OCI-LY1 (cell line): ENCODE measurements at regions not wholly inside any gene's neighbourhood (a gene's known extent, or its start where the extent isn't known, plus 50 kb on each side); places are given as distances from the start of the nearest gene placed in this dataset.

Source experiments
- H2AFZ ChIP-seq: fragments of 200-600 bp; sonication (generic), shearing (Covaris generic); 2 replicates; pipeline ENCODE4 v1.6.0; 2014; ENCODE audit warnings: antibody characterized with exemption, mild to moderate bottlenecking, low read length
- H3F3A ChIP-seq: fragments of 200-600 bp; sonication (generic), shearing (Covaris generic); 2 replicates; pipeline ENCODE4 v1.6.0; 2014; ENCODE audit warnings: mild to moderate bottlenecking, antibody characterized with exemption, low read length, moderate library complexity; ENCODE audit not compliant: insufficient read depth
- H3K27ac ChIP-seq: fragments of 200-600 bp; sonication (generic); 2 replicates; pipeline ENCODE4 v1.5.1; 2014; ENCODE audit warnings: low read length, mixed run types, mild to moderate bottlenecking, low read depth; ENCODE audit not compliant: poor library complexity, severe bottlenecking
- H3K27me3 ChIP-seq: fragments of 200-600 bp; sonication (generic); 2 replicates; pipeline ENCODE4 v1.6.0; 2014; ENCODE audit warnings: antibody characterized with exemption, mild to moderate bottlenecking, low read length, moderate library complexity; ENCODE audit not compliant: insufficient read depth
- H3K36me3 ChIP-seq: fragments of 200-600 bp; sonication (generic); 2 replicates; pipeline ENCODE4 v1.6.1; 2014; ENCODE audit warnings: mild to moderate bottlenecking, antibody characterized with exemption, low read length, moderate library complexity, mixed read lengths; ENCODE audit not compliant: insufficient read depth
- H3K4me1 ChIP-seq: fragments of 200-600 bp; sonication (generic); 2 replicates; pipeline ENCODE4 v1.5.1; 2014; ENCODE audit warnings: mild to moderate bottlenecking, low read length, moderate library complexity; ENCODE audit not compliant: insufficient read depth, severe bottlenecking
- H3K4me2 ChIP-seq: fragments of 200-600 bp; sonication (generic), shearing (Covaris generic); 2 replicates; pipeline ENCODE4 v1.6.1; 2014; ENCODE audit warnings: low read length
- H3K4me3 ChIP-seq: fragments of 200-600 bp; sonication (generic); 2 replicates; pipeline ENCODE4 v1.5.1; 2014; ENCODE audit warnings: low read length, low read depth, mild to moderate bottlenecking, mixed read lengths; ENCODE audit not compliant: poor library complexity, severe bottlenecking
- H3K79me2 ChIP-seq: fragments of 200-600 bp; shearing (Covaris generic); 2 replicates; pipeline ENCODE4 v1.6.1; 2016; ENCODE audit warnings: mixed run types, low read length, mixed read lengths; ENCODE audit not compliant: insufficient read depth
- H3K9ac ChIP-seq: fragments of 200-600 bp; sonication (generic), shearing (Covaris generic); 2 replicates; pipeline ENCODE4 v1.6.1; 2014; ENCODE audit warnings: mild to moderate bottlenecking, low read length, mixed read lengths
- H3K9me2 ChIP-seq: fragments of 200-600 bp; sonication (generic), shearing (Covaris generic); 2 replicates; pipeline ENCODE4 v1.6.1; 2014; ENCODE audit warnings: low read depth, mild to moderate bottlenecking, low read length, mixed read lengths
- H3K9me3 ChIP-seq: fragments of 200-600 bp; shearing (Covaris generic); 2 replicates; pipeline ENCODE4 v1.6.1; 2014; ENCODE audit warnings: low read length, mixed read lengths
- H4K20me1 ChIP-seq: fragments of 200-600 bp; sonication (generic), shearing (Covaris generic); 2 replicates; pipeline ENCODE4 v1.6.0; 2016; ENCODE audit warnings: mild to moderate bottlenecking, low read length; ENCODE audit not compliant: insufficient read depth
- CTCF ChIP-seq: fragments of 200-600 bp; sonication (generic), shearing (Covaris generic); IDR thresholded peaks from 2 replicates; pipeline ENCODE4 v1.5.1; 2017; ENCODE audit warnings: mild to moderate bottlenecking, antibody characterized with exemption, low read length, moderate library complexity, mixed read lengths
- EZH2 ChIP-seq: fragments of 200-600 bp; sonication (generic), shearing (Covaris generic); IDR thresholded peaks from 2 replicates; pipeline ENCODE4 v1.8.0; 2017; ENCODE audit warnings: borderline replicate concordance, mixed run types, mild to moderate bottlenecking, antibody characterized with exemption, low read length, moderate library complexity, mixed read lengths

- H3K4me1 ChIP-seq, result no peaks in the 10 kb centered on the region
- TF ChIP-seq EZH2, result no peak
- no peak for TF ChIP-seq CTCF
- H3K9me2 ChIP-seq, result no peaks in the 10 kb centered on the region
- H3K79me2 ChIP-seq, result no peaks in the 10 kb centered on the region
- H3K27ac ChIP-seq, result no peak overlapping the region
- no peak overlapping the region for H3K4me3 ChIP-seq
- H3K9ac ChIP-seq, result no peak overlapping the region
- no peaks in the 10 kb centered on the region for H3F3A ChIP-seq
- H4K20me1 ChIP-seq, result no peaks in the 10 kb centered on the region
- H3K36me3 ChIP-seq, result no peaks in the 10 kb centered on the region
- H3K9me3 ChIP-seq, result no peaks in the 10 kb centered on the region
- no peaks in the 10 kb centered on the region for H3K27me3 ChIP-seq
- H3K4me2 ChIP-seq, result no peak overlapping the region
- no peak overlapping the region for H2AFZ ChIP-seq
Measured at GRCh38 chr10:84822931-84823630, 494.7 kb downstream of the CCSER2 start.

GRCh38 chr10:84824525-84824924, 496.1 kb downstream of the CCSER2 start:
- Histone ChIP-seq H3F3A (no peaks in the 10 kb centered on the region), H3K4me1 (no peaks in the 10 kb centered on the region), H3K27me3 (no peaks in the 10 kb centered on the region), H3K27ac (no peak overlapping the region), H3K79me2 (no peaks in the 10 kb centered on the region), H4K20me1 (no peaks in the 10 kb centered on the region), H3K4me2 (no peak overlapping the region), H2AFZ (no peak overlapping the region), H3K9ac (no peak overlapping the region), H3K9me2 (no peaks in the 10 kb centered on the region), H3K36me3 (no peaks in the 10 kb centered on the region), H3K9me3 (no peaks in the 10 kb centered on the region), H3K4me3 (no peak overlapping the region)
- TF ChIP-seq CTCF, result no peak
- no peak for TF ChIP-seq EZH2

- Histone ChIP-seq H3K9me3 (no peaks in the 10 kb centered on the region), H3K9ac (no peak overlapping the region), H3F3A (no peaks in the 10 kb centered on the region), H2AFZ (no peak overlapping the region), H3K4me2 (no peak overlapping the region), H3K4me3 (no peak overlapping the region), H3K9me2 (no peaks in the 10 kb centered on the region), H3K27ac (no peak overlapping the region), H3K27me3 (no peaks in the 10 kb centered on the region), H3K79me2 (no peaks in the 10 kb centered on the region), H3K36me3 (no peaks in the 10 kb centered on the region), H4K20me1 (no peaks in the 10 kb centered on the region), H3K4me1 (no peaks in the 10 kb centered on the region)
- TF ChIP-seq EZH2, result no peak
- TF ChIP-seq CTCF, result no peak
Measured at GRCh38 chr10:84825330-84825729, 496.9 kb downstream of the CCSER2 start.
